Psoas muscle (tissue), 7 donors: ENCODE measurements at regions not wholly inside any gene's neighbourhood (a gene's known extent, or its start where the extent isn't known, plus 50 kb on each side); places are given as distances from the start of the nearest gene placed in this dataset.
"Not testable (repeated sequence)": the region's sequence is repeated elsewhere in the genome, so short reads cannot be mapped to it uniquely, and the experiment has no call there.

ENCODE experiments used
- ATAC-seq, 4 donors: fragments of 200-7000 bp; cut with Tn5 transposase; one replicate each; pipeline ENCODE4 v1.9.1; 2020; ENCODE audit warnings: moderate library complexity in 3 of 4, mild to moderate bottlenecking in 2 of 4
- DNase-seq, 2 donors: peaks; one replicate each; pipeline ENCODE4 v3.0.0-alpha.2; 2020
- H3K27ac ChIP-seq: fragments of 200-600 bp; one replicate; pipeline ENCODE4 v1.8.0; 2022
- H3K27me3 ChIP-seq, 3 donors: fragments of 200-600 bp in 1 of 3; one replicate each; pipeline versions ENCODE4 v1.6.1 to v1.8.0; 2013 to 2022; ENCODE audit warnings: low read length in 2 of 3, mild to moderate bottlenecking in 2 of 3, moderate library complexity in 1 of 3; ENCODE audit not compliant: insufficient read depth in 3 of 3
- H3K36me3 ChIP-seq, 2 donors: fragments of 200-600 bp in 1 of 2; one replicate each; pipeline versions ENCODE4 v1.6.1 to v1.8.0; 2013 to 2022; ENCODE audit warnings: low read depth in 1 of 2, mild to moderate bottlenecking in 1 of 2, moderate library complexity in 1 of 2; ENCODE audit not compliant: insufficient read depth in 1 of 2
- H3K4me1 ChIP-seq: fragments of 200-600 bp; one replicate; pipeline ENCODE4 v1.8.0; 2022
- H3K4me3 ChIP-seq: fragments of 200-600 bp; one replicate; pipeline ENCODE4 v1.8.0; 2022; ENCODE audit warnings: mild to moderate bottlenecking
- H3K9me3 ChIP-seq: fragments of 200-600 bp; one replicate; pipeline ENCODE4 v1.8.0; 2022
- WGBS, 3 donors: extraction: QIAGEN DNeasy Blood & Tissue Kit; methylation state at CpG; one replicate each; pipeline versions ENCODE4 v1.1.6 to v1.1.7; 2013; 5-methylcytosine and 5-hydroxymethylcytosine counted together
- intact Hi-C, 2 donors: fragments of 100-400 bp; cut with DNase I; formaldehyde crosslinking; loops; one replicate each; pipeline versions ENCODE4 v1.11.0 to v1.14.2; 2022
- TF ChIP-seq, protein P1 (sequence below): fragments of 200-600 bp; IDR thresholded peaks from one replicate; pipeline ENCODE4 v1.8.0; 2022; ENCODE audit warnings: antibody characterized with exemption
- donor health status: healthy with polysubstance abuse.
- donor health status: DM: no; HTN: no; CAD: no; lungs with moderate emphysema.
- donor health status: Bipolar disorder and iron deficiency.
- donor health status: healthy.
- donor health status: DM: yes; HTN: yes; CAD: no.
- donor health status: DM: no; HTN: no; CAD: no.
- donor health status: DM: yes; HTN: yes; CAD: no.

DNA sequence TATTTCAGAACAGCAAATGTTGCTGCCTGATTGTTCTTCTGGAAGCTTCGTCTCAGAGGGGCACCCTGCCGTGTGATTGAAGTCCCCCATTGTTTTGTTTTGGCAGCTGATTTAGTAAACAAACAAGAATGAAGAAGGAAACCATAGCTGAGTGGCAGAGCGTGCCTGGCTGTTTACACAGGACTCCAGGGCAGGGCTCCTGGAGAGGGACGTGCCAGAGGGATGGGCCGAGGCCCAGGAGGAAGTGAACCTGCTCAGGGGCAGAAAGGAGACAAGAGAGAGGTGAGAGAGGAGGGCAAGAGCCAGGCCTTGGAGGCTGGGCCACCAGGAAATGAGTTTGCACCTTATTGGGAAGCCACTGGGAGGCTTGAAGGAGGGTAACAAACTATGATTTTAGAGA is 85.5 kb upstream of the B3GAT1 start:
- Histone ChIP-seq H3K9me3 (no peaks in the 10 kb centered on the region), H3K27ac (no peak overlapping the region), H3K36me3 (no peaks in the 10 kb centered on the region), H3K27me3 (peaks cover 0 to 2% (median 0%) of the 10 kb centered on the region in 3 donors), H3K4me1 (no peaks in the 10 kb centered on the region), H3K4me3 (no peak overlapping the region)
- TF ChIP-seq, protein P1, sequence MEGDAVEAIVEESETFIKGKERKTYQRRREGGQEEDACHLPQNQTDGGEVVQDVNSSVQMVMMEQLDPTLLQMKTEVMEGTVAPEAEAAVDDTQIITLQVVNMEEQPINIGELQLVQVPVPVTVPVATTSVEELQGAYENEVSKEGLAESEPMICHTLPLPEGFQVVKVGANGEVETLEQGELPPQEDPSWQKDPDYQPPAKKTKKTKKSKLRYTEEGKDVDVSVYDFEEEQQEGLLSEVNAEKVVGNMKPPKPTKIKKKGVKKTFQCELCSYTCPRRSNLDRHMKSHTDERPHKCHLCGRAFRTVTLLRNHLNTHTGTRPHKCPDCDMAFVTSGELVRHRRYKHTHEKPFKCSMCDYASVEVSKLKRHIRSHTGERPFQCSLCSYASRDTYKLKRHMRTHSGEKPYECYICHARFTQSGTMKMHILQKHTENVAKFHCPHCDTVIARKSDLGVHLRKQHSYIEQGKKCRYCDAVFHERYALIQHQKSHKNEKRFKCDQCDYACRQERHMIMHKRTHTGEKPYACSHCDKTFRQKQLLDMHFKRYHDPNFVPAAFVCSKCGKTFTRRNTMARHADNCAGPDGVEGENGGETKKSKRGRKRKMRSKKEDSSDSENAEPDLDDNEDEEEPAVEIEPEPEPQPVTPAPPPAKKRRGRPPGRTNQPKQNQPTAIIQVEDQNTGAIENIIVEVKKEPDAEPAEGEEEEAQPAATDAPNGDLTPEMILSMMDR, result no peak
- intact Hi-C loops, result no loop called here
- no peak for ATAC-seq
- no peak for DNase-seq
- 22 to 27% (median 24%) methylated on average over 5 of the region's 5 CpGs for WGBS, 3 donors

DNA sequence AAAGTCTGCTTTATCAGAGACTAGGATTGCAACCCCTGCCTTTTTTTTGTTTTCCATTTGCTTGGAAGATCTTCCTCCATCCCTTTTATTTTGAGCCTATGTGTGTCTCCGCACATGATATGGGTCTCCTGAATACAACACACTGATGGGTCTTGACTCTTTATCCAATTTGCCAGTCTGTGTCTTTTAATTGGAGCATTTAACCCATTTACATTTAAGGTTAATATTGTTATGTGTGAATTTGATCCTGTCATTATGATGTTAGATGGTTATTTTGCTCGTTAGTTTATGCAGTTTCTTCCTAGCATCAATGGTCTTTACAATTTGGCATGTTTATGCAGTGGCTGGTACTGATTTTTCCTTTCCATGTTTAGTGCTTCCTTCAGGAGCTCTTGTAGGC is 84.0 kb upstream of the B3GAT1 start:
- ATAC-seq, DNase-seq, H3K4me1 ChIP-seq, H3K4me3 ChIP-seq, H3K9me3 ChIP-seq, H3K27ac ChIP-seq, H3K27me3 ChIP-seq, H3K36me3 ChIP-seq, intact Hi-C loops: not testable (repeated sequence)
- 72 to 73% (median 72%) methylated on average over 2 of the region's 2 CpGs for WGBS, 3 donors

DNA sequence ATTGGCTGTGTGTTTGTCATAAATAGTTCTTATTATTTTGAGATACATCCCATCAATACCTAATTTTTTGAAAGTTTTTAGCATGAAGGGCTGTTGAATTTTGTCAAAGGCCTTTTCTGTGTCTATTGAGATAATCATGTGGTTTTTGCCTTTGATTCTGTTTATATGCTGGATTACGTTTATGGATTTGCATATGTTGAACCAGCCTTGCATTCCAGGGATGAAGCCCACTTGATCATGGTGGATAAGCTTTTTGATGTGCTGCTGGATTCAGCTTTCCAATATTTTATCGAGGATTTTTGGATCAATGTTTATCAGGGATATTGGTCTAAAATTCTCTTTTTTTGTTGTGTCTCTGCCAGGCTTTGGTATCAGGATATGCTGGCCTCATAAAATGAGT is 82.4 kb upstream of the B3GAT1 start:
- H3K4me3 ChIP-seq, H3K4me1 ChIP-seq, ATAC-seq, intact Hi-C loops, H3K9me3 ChIP-seq, H3K27me3 ChIP-seq, DNase-seq, H3K27ac ChIP-seq, H3K36me3 ChIP-seq: not testable (repeated sequence)
- 69 to 81% (median 71%) methylated on average over 2 of the region's 2 CpGs for WGBS, 3 donors

DNA sequence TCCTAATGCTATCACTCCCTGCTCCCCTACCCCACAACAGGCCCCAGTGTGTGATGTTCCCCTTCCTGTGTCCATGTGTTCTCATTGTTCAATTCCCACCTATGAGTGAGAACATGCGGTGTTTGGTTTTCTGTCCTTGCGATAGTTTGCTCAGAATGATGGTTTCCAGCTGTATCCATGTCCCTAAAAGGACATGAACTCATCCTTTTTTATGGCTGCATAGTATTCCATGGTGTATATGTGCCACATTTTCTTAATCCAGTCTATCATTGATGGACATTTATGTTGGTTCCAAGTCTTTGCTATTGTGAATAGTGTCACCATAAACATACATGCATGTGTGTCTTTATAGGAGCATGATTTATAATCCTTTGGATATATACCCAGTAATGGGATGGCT is 80.4 kb upstream of the B3GAT1 start:
- H3K36me3 ChIP-seq, H3K9me3 ChIP-seq, H3K27me3 ChIP-seq, H3K4me3 ChIP-seq, DNase-seq, ATAC-seq, intact Hi-C loops, H3K4me1 ChIP-seq, H3K27ac ChIP-seq: not testable (repeated sequence)
- WGBS, 3 donors, result 75 to 97% (median 90%) methylated on average over 2 of the region's 2 CpGs

DNA sequence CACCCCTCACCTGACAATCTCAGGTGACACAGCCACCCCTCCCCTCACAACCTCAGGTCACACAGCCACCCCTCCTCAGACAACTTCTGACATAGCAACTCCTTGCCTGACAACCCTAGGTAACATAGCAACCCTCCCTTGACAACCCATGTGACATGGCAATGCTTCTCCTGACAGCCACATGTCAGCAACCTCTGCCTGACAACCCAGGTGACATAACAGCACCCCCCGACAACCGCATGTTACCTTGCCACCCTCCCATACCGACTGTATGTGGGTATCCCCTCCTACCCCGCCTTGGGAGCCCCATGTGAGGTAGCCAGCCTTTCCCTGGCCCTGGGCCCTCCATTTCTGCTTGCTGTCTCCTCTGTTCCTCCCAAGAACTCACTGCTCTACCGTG is 77.7 kb upstream of the B3GAT1 start:
- ATAC-seq (no peak), DNase-seq (no peak)
- Histone ChIP-seq H3K27ac (no peak overlapping the region), H3K27me3 (no peaks in the 10 kb centered on the region), H3K9me3 (no peaks in the 10 kb centered on the region), H3K4me3 (no peak overlapping the region), H3K4me1 (no peaks in the 10 kb centered on the region), H3K36me3 (no peaks in the 10 kb centered on the region)
- 59 to 65% (median 64%) methylated on average over 5 of the region's 5 CpGs for WGBS, 3 donors
- intact Hi-C loops, result no loop called here
- TF ChIP-seq, protein P1, result no peak

DNA sequence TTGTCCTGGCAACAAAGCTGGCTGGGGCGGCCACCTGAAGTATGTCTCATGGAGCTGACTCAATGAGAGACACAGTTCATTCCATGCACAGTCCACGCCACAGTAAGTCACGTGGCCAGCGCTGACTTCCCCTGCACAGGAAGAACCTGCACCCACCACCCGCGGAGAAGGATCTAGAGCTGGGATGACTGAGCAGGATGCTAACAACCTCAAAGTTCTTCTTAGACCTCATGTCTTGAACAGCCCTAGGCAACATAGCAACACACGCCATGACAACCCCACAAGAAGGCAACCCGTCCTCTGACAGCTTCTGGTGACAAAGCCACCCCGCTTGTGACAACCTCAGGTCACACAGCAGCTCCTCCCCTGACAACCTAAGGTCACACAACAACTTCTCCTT is 76.9 kb upstream of the B3GAT1 start:
- TF ChIP-seq, protein P1, result no peak
- intact Hi-C loops, result no loop called here
- Histone ChIP-seq H3K36me3 (no peaks in the 10 kb centered on the region), H3K27me3 (no peaks in the 10 kb centered on the region), H3K27ac (no peak overlapping the region), H3K4me3 (no peak overlapping the region), H3K4me1 (no peaks in the 10 kb centered on the region), H3K9me3 (no peaks in the 10 kb centered on the region)
- DNase-seq (no peak), ATAC-seq (no peak)
- WGBS, 3 donors, result 76 to 88% (median 81%) methylated on average over 9 of the region's 9 CpGs
